ENCODE measurements at regions not wholly inside any gene's neighbourhood (a gene's known extent, or its start where the extent isn't known, plus 50 kb on each side); places are given as distances from the start of the nearest gene placed in this dataset.

DNA sequence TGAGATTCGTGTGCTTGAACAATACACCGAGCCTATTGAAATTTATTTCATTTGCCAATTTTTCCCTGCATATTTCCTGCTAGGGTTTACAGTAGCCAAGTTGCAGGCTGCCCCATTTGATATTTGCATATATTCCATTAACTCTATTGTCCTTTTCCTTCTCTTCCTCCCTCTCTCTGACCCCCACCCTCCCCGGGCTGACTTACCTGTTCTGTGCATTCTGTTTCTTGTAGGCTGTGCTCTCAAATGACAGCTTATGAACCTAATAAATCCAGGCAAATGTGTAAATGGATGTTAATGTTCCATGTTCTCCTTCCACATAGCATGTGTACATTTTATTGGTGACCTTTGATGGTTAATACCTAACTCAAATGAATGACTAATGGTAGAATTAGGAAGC lies 1169.2 kb upstream of the WWC1 start:
- no peak for DNase-seq (ENCODE audit: low read depth in 3 of 3)

- DNase-seq (ENCODE audit: low read depth in 3 of 3) = no peak
These were observed 1168.3 kb upstream of the WWC1 start for GRCh38 chr5:167123126-167123525.

DNA sequence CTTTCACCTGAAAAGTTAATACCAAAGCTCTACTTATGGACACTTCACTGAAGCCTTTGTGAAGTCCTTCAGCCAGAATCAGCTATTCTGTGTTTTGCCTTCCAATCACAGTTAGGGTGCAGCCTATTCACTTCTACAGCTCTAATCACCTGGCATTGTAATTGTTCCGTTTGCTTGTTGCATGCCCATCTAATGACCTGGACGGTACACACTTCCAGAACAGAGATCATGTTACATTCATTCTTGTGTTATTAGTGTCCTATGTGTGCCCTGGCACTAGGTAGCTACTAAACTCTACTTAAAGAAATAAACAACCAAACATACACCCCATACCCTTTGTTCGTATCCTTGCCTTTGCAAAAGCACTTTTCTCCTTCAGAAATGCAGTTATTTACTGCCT lies 1162.9 kb upstream of the WWC1 start:
- DNase-seq (ENCODE audit: low read depth in 3 of 3) = no peak

DNA sequence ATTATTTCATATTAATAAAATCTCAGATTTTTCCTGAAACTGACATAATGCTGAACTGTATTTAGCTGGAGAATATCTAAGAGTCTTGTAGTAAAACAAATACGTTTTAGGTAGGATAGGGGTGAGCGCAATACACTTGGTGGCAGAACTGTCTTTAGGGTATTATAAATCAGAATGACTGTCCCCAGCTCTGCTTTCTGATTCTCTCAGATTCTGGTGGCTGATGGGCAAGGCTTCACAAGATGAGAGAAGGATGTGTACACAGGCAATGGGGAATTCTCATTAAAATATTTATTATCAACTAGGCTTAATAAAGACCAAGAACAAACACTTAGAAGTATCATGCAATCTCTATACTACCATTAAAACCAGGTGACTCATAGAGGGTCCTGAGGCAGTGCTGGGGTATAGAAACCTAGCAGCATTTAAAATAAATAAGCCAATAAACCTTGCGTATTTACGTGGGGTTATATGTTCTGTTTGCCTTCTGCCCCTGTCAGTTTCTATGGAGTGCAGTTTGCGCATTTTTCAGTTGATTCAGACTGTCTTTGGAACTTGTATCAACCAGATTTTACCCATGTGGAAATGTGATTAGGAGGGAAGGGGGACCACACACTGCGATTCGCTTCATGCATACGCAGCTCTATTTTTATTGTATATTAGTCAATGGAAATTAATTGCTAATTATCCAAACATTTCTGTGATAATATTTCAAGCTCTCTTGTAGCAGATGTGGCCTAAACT lies 1150.7 kb upstream of the WWC1 start:
- no peak for DNase-seq (ENCODE audit: low read depth in 3 of 3)

DNA sequence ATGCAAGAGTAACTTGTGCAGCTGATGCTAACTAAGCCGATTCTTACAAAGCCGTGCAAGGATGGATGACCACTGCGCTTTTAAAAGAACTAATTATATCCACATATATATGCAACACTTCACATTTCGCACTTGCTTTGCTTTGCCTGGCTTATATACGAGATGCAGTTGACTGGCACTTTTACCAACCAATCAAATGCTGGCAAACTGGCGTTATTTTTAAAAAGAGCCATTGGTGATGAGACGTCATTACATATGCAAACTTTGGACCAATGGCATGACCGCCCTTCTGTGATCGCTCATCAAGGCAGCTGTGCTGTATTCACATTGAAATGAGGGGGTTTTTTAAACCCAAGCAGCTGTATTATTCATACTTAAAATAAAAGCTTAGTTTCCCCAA lies 1147.7 kb upstream of the WWC1 start:
- DNase-seq (ENCODE audit: low read depth in 3 of 3) = no peak

DNA sequence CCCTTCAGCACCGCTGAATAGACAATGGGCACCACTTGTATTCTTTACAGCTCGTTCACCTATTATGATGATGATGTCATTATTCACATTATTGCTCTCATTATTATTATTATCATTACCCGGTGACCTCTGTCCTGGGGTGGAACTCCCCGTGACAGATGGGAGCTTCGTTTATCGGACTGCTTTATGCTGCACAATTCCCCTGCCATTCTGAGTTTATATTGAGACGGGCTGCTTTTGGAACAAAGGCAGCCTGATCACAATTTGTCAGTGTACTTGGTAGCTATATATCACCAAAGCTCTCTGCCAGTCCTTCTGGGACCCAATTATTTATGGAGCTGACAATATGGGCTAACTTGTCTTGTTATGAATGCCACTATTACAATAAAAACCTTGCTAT lies 1145.6 kb upstream of the WWC1 start:
- DNase-seq (ENCODE audit: low read depth in 3 of 3) = no peak

GRCh38 chr5:167147879-167148278 lies 1143.6 kb upstream of the WWC1 start:
- DNase-seq (ENCODE audit: low read depth in 3 of 3) = no peak

GRCh38 chr5:167150661-167151060 lies 1140.8 kb upstream of the WWC1 start:
- DNase-seq (ENCODE audit: low read depth in 3 of 3) = no peak

DNA sequence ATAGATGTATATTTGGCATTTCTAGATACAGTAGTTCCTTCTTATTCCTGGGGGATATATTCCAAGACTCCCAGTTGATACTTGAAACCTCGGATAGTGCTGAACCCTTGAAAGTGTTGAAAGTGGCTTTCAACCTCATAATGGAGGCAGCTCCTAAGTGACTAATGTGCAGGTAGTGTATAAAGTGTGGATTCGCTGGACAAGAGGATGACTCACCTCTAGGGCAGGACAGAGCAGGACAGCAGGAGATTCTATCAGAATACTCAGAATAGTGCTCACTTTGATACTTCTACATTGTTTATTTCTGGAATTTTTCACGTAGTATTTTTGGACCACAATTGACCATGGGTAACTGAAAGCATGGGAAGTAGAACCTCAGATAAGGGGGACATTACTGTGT lies 1138.9 kb upstream of the WWC1 start:
- DNase-seq (ENCODE audit: low read depth in 3 of 3) = no peak

DNA sequence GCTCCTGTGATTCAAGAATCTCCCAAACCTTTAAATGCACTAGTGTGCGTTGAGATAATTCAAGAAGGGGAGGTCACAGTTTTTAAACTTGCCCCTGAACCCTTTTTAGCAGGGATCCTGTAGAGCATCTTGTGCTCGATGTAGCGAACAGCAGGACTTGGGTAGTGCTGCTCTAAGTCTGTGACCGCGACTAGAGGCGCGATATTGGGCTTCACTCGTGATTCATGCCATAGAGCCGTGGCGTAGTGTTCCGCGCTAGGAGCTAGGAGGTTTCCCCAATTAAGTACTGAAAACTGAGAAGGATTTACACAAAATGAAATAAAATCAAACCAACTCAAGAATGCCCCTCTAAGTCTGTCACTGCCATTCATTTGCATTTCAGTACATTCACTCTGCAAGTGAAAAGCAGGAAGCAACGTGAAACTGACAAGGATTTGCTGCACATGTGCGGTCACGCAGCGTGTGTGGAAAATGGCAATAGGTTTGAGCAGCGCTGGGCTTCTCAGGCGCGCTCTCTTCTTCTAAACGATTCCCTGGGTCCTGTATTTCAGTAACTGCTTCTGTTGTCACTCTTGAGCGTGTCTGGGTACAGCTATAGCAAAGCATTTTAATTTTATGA lies 1135.9 kb upstream of the WWC1 start:
- DNase-seq (ENCODE audit: low read depth in 3 of 3) = no peak

DNA sequence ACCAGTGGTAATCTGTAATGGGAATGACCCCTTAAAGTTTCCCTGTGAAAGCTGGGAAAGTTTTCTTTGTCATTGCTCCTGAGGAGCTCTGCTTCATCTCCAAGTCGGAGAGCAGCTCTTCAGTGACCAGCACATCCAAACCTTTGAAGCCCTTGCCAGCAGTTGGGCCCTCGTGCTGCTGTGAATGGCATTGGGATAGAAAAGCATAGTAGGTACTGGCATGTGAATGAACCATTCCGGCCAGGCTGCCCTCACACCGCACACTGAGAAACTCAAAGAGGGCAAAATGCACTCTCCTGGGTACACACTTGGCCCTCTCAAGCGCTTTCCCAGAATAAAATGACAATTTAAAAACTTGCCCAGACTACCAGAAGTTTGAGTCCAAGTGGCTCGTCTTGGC lies 1135.0 kb upstream of the WWC1 start:
- DNase-seq (ENCODE audit: low read depth in 3 of 3) = no peak

- no peak for DNase-seq (ENCODE audit: low read depth in 3 of 3)
These were observed 1132.9 kb upstream of the WWC1 start for GRCh38 chr5:167158588-167158987.

- DNase-seq (ENCODE audit: low read depth in 3 of 3) = no peak
These were observed 1131.1 kb upstream of the WWC1 start for GRCh38 chr5:167160388-167160787.

DNA sequence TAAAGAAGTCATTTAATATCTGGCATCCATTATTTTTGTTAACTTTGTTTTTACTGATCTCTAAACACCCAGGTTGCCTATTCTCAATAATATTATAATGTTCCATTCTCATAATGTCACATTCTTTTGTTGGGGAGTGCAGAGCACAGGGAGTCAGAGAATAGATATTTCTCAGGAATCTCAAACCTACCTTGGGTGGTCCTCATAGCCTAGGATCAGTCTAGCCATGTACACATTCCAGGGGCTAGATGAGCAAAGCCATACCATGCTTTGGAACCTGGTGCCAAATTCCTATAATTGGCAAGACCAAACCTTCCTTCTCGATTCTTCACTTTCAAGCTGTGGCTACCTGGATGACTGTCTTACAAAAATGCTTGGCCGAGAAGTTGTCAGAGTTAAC lies 1124.7 kb upstream of the WWC1 start:
- no peak for DNase-seq (ENCODE audit: low read depth in 3 of 3)

- DNase-seq (ENCODE audit: low read depth in 3 of 3) = no peak
These were observed 1124.2 kb upstream of the WWC1 start for GRCh38 chr5:167167191-167167795.

GRCh38 chr5:167168971-167169370 lies 1122.5 kb upstream of the WWC1 start:
- DNase-seq (ENCODE audit: low read depth in 3 of 3) = no peak

- DNase-seq (ENCODE audit: low read depth in 3 of 3) = no peak
These were observed 1120.4 kb upstream of the WWC1 start for GRCh38 chr5:167171056-167171455.

- DNase-seq (ENCODE audit: low read depth in 3 of 3) = no peak
These were observed 1113.7 kb upstream of the WWC1 start for GRCh38 chr5:167177736-167178135.

GRCh38 chr5:167180906-167181305 lies 1110.5 kb upstream of the WWC1 start:
- no peak for DNase-seq (ENCODE audit: low read depth in 3 of 3)

- no peak for DNase-seq (ENCODE audit: low read depth in 3 of 3)
These were observed 1085.6 kb upstream of the WWC1 start for GRCh38 chr5:167205881-167206280.

- DNase-seq (ENCODE audit: low read depth in 3 of 3) = no peak
These were observed 1084.4 kb upstream of the WWC1 start for GRCh38 chr5:167207081-167207480.

GRCh38 chr5:167208911-167209310 lies 1082.5 kb upstream of the WWC1 start:
- DNase-seq (ENCODE audit: low read depth in 3 of 3) = no peak

DNA sequence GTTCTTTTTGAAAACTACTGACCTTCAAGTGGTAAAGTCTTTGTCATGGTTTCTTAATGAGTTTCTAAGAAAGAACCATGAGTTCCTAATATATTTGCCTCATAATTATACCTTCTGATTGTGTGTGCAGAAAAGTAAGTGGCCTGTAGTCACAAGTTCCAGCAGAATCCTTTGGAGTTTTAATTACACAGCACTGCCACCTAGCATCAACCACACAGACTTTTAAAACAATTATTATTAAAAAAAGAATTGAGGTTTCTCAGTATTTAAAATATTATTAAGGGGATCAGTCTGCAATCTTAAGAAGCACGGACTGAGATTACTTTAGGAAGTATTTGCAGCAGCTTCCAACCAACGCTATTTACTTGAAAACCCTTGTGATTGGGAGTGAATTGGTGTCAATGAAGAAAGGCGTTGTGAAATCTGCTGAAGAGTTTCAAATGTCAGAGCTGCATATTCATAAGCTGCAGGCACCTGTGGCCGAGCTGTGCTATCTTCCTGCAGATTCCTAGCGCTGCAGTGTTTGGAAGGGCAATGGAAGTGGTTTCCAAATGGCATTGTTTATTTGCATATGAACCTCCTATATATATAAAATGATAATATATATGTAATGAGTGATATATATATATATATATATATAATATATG lies 1074.2 kb upstream of the WWC1 start:
- no peak for DNase-seq (ENCODE audit: low read depth in 3 of 3)
